GDM1 (cell line): ENCODE measurements at regions not wholly inside any gene's neighbourhood (a gene's known extent, or its start where the extent isn't known, plus 50 kb on each side); places are given as distances from the start of the nearest gene placed in this dataset.
"Not testable (repeated sequence)": the region's sequence is repeated elsewhere in the genome, so short reads cannot be mapped to it uniquely, and the experiment has no call there.

Source experiments
- DNase-seq: peaks from one replicate; lab custom pipeline; 2025; lab: John Stamatoyannopoulos, UW

- DNase-seq, result no peak
These were observed 258.2 kb upstream of the IRS2 start for GRCh38 chr13:110044551-110045111.

- DNase-seq, result no peak
These were observed 256.0 kb upstream of the IRS2 start for GRCh38 chr13:110042253-110042950.

- DNase-seq, result not testable (repeated sequence)
These were observed 255.3 kb upstream of the IRS2 start for GRCh38 chr13:110041638-110042037.

GRCh38 chr13:110037925-110038573 is 251.7 kb upstream of the IRS2 start:
- no peak for DNase-seq

- no peak for DNase-seq
These were observed 249.7 kb upstream of the IRS2 start for GRCh38 chr13:110036060-110036459.

- no peak for DNase-seq
These were observed 247.7 kb upstream of the IRS2 start for GRCh38 chr13:110034031-110034549.

GRCh38 chr13:110032969-110033368 is 246.6 kb upstream of the IRS2 start:
- DNase-seq, result no peak

GRCh38 chr13:110030394-110030928 is 244.1 kb upstream of the IRS2 start:
- no peak for DNase-seq

GRCh38 chr13:110028838-110029621 is 242.6 kb upstream of the IRS2 start:
- no peak for DNase-seq

GRCh38 chr13:110028311-110028710 is 241.9 kb upstream of the IRS2 start:
- DNase-seq, result no peak

- DNase-seq, result no peak
These were observed 241.3 kb upstream of the IRS2 start for GRCh38 chr13:110027470-110028240.

- no peak for DNase-seq
These were observed 238.2 kb upstream of the IRS2 start for GRCh38 chr13:110024645-110024980.

GRCh38 chr13:110023729-110024644 is 237.6 kb upstream of the IRS2 start:
- no peak for DNase-seq

- no peak for DNase-seq
These were observed 231.6 kb upstream of the IRS2 start for GRCh38 chr13:110018009-110018408.

GRCh38 chr13:110017379-110017778 is 231.0 kb upstream of the IRS2 start:
- no peak for DNase-seq

GRCh38 chr13:110015253-110015652 is 228.9 kb upstream of the IRS2 start:
- no peak for DNase-seq

GRCh38 chr13:110014719-110015118 is 228.3 kb upstream of the IRS2 start:
- DNase-seq, result no peak

GRCh38 chr13:110012102-110012739 is 225.8 kb upstream of the IRS2 start:
- no peak for DNase-seq

GRCh38 chr13:110010404-110011138 is 224.2 kb upstream of the IRS2 start:
- no peak for DNase-seq
